Endothelial cell of umbilical vein (primary cell): ENCODE measurements at regions not wholly inside any gene's neighbourhood (a gene's known extent, or its start where the extent isn't known, plus 50 kb on each side); places are given as distances from the start of the nearest gene placed in this dataset.

Source experiments
- BruUV-seq: library from RNA; stranded (reverse); fragments of 400-500 nt; replicated peaks from 2 replicates; lab custom pipeline; 2021; lab: Mats Ljungman, UMichigan
- CTCF ChIA-PET: fragments of 300-600, 350-600 bp; sonication (Branson Sonifier 250); formaldehyde crosslinking; loops from one replicate; lab custom pipeline; 2021; ENCODE audit warnings: antibody characterized with exemption, inconsistent platforms; lab: Charles Lee
- POLR2A ChIA-PET: fragments of 300-600, 350-600 bp; sonication (Branson Sonifier 250); formaldehyde crosslinking; loops from one replicate; lab custom pipeline; 2021; ENCODE audit warnings: antibody characterized with exemption, inconsistent platforms; lab: Charles Lee
- DNase-seq: peaks from one replicate; pipeline ENCODE4 v3.0.0-alpha.2; 2011; ENCODE audit warnings: low read depth, low spot score
- FAIRE-seq: peaks from 2 replicates; lab custom pipeline; 2011; peaks lifted over from hg19 to GRCh38; lab: Jason Lieb, UNC
- H2AFZ ChIP-seq: 2 replicates; pipeline ENCODE4 v1.6.0; 2012; ENCODE audit warnings: low read depth, low read length, control low read depth, inconsistent platforms
- H3K27ac ChIP-seq: 2 replicates; pipeline ENCODE4 v1.5.1; 2011; ENCODE audit warnings: low read depth, mild to moderate bottlenecking, control low read depth, low read length, moderate library complexity; ENCODE audit not compliant: insufficient read depth
- H3K27me3 ChIP-seq, 2 experiments: 2 replicates each; pipeline versions ENCODE4 v1.6.0 to v1.6.1; 2011; ENCODE audit warnings: low read length in 2 of 2, mixed read lengths in 1 of 2; ENCODE audit not compliant: control insufficient read depth in 2 of 2, insufficient read depth in 2 of 2
- H3K36me3 ChIP-seq, 2 experiments: 2 replicates in 1 of 2; 3 replicates in 1 of 2; pipeline ENCODE4 v1.5.1; 2011; ENCODE audit warnings: low read length in 2 of 2, mild to moderate bottlenecking in 1 of 2, moderate library complexity in 1 of 2; ENCODE audit not compliant: control insufficient read depth in 2 of 2, insufficient read depth in 2 of 2; ENCODE audit errors: extremely low read depth in 1 of 2
- H3K4me1 ChIP-seq: 3 replicates; pipeline ENCODE4 v1.5.1; 2011; ENCODE audit warnings: mild to moderate bottlenecking, low read length; ENCODE audit not compliant: control insufficient read depth, insufficient read depth; ENCODE audit errors: extremely low read depth
- H3K4me2 ChIP-seq: 2 replicates; pipeline ENCODE4 v1.6.1; 2011; ENCODE audit warnings: low read length, control low read depth, mixed read lengths; ENCODE audit not compliant: insufficient read depth
- H3K4me3 ChIP-seq, 3 experiments: fragments of 200-600 bp in 1 of 3; sonication (generic), shearing (Covaris generic) in 1 of 3; replicated peaks in 1 of 3; 2 replicates each; pipeline ENCODE4 v1.5.1; 2011 to 2016; ENCODE audit warnings: control low read depth in 3 of 3, low read length in 3 of 3, mild to moderate bottlenecking in 2 of 3, inconsistent platforms in 1 of 3, low read depth in 1 of 3, moderate library complexity in 1 of 3; ENCODE audit not compliant: insufficient read depth in 1 of 3
- H3K79me2 ChIP-seq: 2 replicates; pipeline ENCODE4 v1.6.0; 2012; ENCODE audit warnings: low read length, inconsistent platforms; ENCODE audit not compliant: control insufficient read depth, insufficient read depth
- H3K9ac ChIP-seq: replicated peaks from 2 replicates; pipeline ENCODE3; 2011; ENCODE audit warnings: low read length, control low read depth; ENCODE audit not compliant: insufficient read depth; ENCODE audit errors: extremely low read depth
- H3K9me1 ChIP-seq: replicated peaks from 3 replicates; pipeline ENCODE4 v1.6.0; 2011; ENCODE audit warnings: mild to moderate bottlenecking, low read length; ENCODE audit not compliant: control insufficient read depth, insufficient read depth; ENCODE audit errors: extremely low read depth
- H3K9me3 ChIP-seq: replicated peaks from 2 replicates; pipeline ENCODE4 v1.5.1; 2012; ENCODE audit warnings: low read length, inconsistent platforms; ENCODE audit not compliant: control insufficient read depth, insufficient read depth
- H4K20me1 ChIP-seq: replicated peaks from 2 replicates; pipeline ENCODE3; 2011; ENCODE audit warnings: mild to moderate bottlenecking, low read length; ENCODE audit not compliant: control insufficient read depth, insufficient read depth; ENCODE audit errors: extremely low read depth
- EZH2 ChIP-seq: IDR thresholded peaks from 2 replicates; pipeline ENCODE4 v1.6.1; 2012; ENCODE audit warnings: borderline replicate concordance, low read depth, mild to moderate bottlenecking, moderate library complexity, low read length, inconsistent platforms; ENCODE audit not compliant: severe bottlenecking
- FOS ChIP-seq: IDR thresholded peaks from 2 replicates; pipeline ENCODE4 v1.6.1; 2011; ENCODE audit warnings: mild to moderate bottlenecking, low read length, moderate library complexity, borderline replicate concordance; ENCODE audit not compliant: insufficient read depth
- GATA2 ChIP-seq: IDR thresholded peaks from 2 replicates; pipeline ENCODE4 v1.7.0; 2011; ENCODE audit warnings: low read depth, mild to moderate bottlenecking, moderate library complexity, mixed read lengths, low read length; ENCODE audit not compliant: insufficient read length, insufficient read depth
- JUN ChIP-seq: IDR thresholded peaks from 2 replicates; pipeline ENCODE4 v1.6.1; 2011; ENCODE audit warnings: borderline replicate concordance, low read depth; ENCODE audit not compliant: insufficient read length, insufficient read depth
- MYC ChIP-seq: IDR thresholded peaks from one replicate; pipeline ENCODE4 v1.6.1; 2011; ENCODE audit warnings: mild to moderate bottlenecking, low read depth, low read length
- POLR2A ChIP-seq: IDR thresholded peaks from 2 replicates; pipeline ENCODE4 v1.6.1; 2012; ENCODE audit warnings: low read depth, mild to moderate bottlenecking, control low read depth, low read length
- POLR2AphosphoS5 ChIP-seq: IDR thresholded peaks from 2 replicates; pipeline ENCODE4 v1.6.1; 2012; ENCODE audit warnings: low read depth, mild to moderate bottlenecking, control low read depth, low read length, moderate library complexity; ENCODE audit not compliant: insufficient read depth
- dilution Hi-C: fragments of 300-500 bp; cut with MboI; formaldehyde crosslinking; loops from one replicate; pipeline ENCODE4 v1.15.0; 2019; ENCODE audit warnings: low sequenced_read_pairs; ENCODE audit not compliant: extremely low pct_ligation_motif_present
- intact Hi-C: fragments of 100-400 bp; cut with micrococcal nuclease; formaldehyde crosslinking; loops from one replicate; pipeline ENCODE4 v1.10.0; 2022
- TF ChIP-seq, protein P1 (sequence below), 2 donors: IDR thresholded peaks; 1 replicate in 1 of 2; 2 replicates in 1 of 2; pipeline ENCODE4 v1.5.1; 2011; ENCODE audit warnings: low read length in 2 of 2, mild to moderate bottlenecking in 2 of 2, moderate library complexity in 2 of 2, control low read depth in 1 of 2, inconsistent platforms in 1 of 2, low read depth in 1 of 2; ENCODE audit not compliant: insufficient read depth in 1 of 2; ENCODE audit errors: extremely low read depth in 1 of 2
- TF ChIP-seq, protein P2 (sequence below): IDR thresholded peaks from 2 replicates; pipeline ENCODE4 v1.6.1; 2011; ENCODE audit not compliant: insufficient read depth, insufficient read length

- Histone ChIP-seq H3K4me3 (no peak overlapping the region), H3K4me2 (no peak overlapping the region), H3K4me1 (no peaks in the 10 kb centered on the region), H4K20me1 (no peaks in the 10 kb centered on the region), H3K9ac (no peak overlapping the region), H3K27ac (no peak overlapping the region), H3K9me3 (no peaks in the 10 kb centered on the region), H3K36me3 (no peaks in the 10 kb centered on the region), H3K9me1 (no peaks in the 10 kb centered on the region), H3K27me3 (no peaks in the 10 kb centered on the region), H2AFZ (no peak overlapping the region), H3K79me2 (no peaks in the 10 kb centered on the region)
- CTCF ChIA-PET = no interaction called here
- POLR2A ChIA-PET = no interaction called here
- dilution Hi-C loops = no loop called here
- BruUV-seq = no TSS peak
- FAIRE-seq = no peak
- no peak for DNase-seq
- intact Hi-C loops = no loop called here
- no peak for TF ChIP-seq FOS
- TF ChIP-seq JUN = no peak
- no peak for TF ChIP-seq EZH2
- TF ChIP-seq GATA2 = no peak
- no peak for TF ChIP-seq POLR2AphosphoS5
- no peak for TF ChIP-seq MYC
Measured at GRCh38 chr2:17327649-17328048, 190.6 kb downstream of the RAD51AP2 start.

- Histone ChIP-seq H3K27ac (no peak overlapping the region), H3K9ac (no peak overlapping the region), H4K20me1 (no peaks in the 10 kb centered on the region), H3K79me2 (no peaks in the 10 kb centered on the region), H3K4me3 (no peak overlapping the region), H3K9me3 (no peaks in the 10 kb centered on the region), H3K4me1 (no peaks in the 10 kb centered on the region), H3K36me3 (no peaks in the 10 kb centered on the region), H3K4me2 (no peak overlapping the region), H2AFZ (no peak overlapping the region), H3K9me1 (no peaks in the 10 kb centered on the region), H3K27me3 (no peaks in the 10 kb centered on the region)
- ChIA-PET POLR2A (no interaction called here), CTCF (interaction anchor here (0.7 kb wide), 1 partner anchor 16 kb away, joined by 3 read pairs; no protein-coding TSS in a partner anchor)
- no TSS peak for BruUV-seq
- intact Hi-C loops (no loop called here), dilution Hi-C loops (no loop called here)
- FAIRE-seq = no peak
- no peak for DNase-seq
- no peak for TF ChIP-seq EZH2
- no peak for TF ChIP-seq POLR2A
- TF ChIP-seq, protein P1, sequence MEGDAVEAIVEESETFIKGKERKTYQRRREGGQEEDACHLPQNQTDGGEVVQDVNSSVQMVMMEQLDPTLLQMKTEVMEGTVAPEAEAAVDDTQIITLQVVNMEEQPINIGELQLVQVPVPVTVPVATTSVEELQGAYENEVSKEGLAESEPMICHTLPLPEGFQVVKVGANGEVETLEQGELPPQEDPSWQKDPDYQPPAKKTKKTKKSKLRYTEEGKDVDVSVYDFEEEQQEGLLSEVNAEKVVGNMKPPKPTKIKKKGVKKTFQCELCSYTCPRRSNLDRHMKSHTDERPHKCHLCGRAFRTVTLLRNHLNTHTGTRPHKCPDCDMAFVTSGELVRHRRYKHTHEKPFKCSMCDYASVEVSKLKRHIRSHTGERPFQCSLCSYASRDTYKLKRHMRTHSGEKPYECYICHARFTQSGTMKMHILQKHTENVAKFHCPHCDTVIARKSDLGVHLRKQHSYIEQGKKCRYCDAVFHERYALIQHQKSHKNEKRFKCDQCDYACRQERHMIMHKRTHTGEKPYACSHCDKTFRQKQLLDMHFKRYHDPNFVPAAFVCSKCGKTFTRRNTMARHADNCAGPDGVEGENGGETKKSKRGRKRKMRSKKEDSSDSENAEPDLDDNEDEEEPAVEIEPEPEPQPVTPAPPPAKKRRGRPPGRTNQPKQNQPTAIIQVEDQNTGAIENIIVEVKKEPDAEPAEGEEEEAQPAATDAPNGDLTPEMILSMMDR (IDR thresholded peaks at IDR 0.05; ENCODE audit: extremely low read depth in 1 of 2, insufficient read depth in 1 of 2, low read depth in 1 of 2, low read length in 2 of 2) = no peak
- TF ChIP-seq MYC = no peak
- TF ChIP-seq, protein P2, sequence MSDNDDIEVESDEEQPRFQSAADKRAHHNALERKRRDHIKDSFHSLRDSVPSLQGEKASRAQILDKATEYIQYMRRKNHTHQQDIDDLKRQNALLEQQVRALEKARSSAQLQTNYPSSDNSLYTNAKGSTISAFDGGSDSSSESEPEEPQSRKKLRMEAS = no peak
- TF ChIP-seq FOS = no peak
- no peak for TF ChIP-seq GATA2
- TF ChIP-seq POLR2AphosphoS5 = no peak
- TF ChIP-seq JUN = no peak
Measured at GRCh38 chr2:17326717-17327116, 191.5 kb downstream of the RAD51AP2 start.
